ENCODE measurements at regions not wholly inside any gene's neighbourhood (a gene's known extent, or its start where the extent isn't known, plus 50 kb on each side); places are given as distances from the start of the nearest gene placed in this dataset.

DNA sequence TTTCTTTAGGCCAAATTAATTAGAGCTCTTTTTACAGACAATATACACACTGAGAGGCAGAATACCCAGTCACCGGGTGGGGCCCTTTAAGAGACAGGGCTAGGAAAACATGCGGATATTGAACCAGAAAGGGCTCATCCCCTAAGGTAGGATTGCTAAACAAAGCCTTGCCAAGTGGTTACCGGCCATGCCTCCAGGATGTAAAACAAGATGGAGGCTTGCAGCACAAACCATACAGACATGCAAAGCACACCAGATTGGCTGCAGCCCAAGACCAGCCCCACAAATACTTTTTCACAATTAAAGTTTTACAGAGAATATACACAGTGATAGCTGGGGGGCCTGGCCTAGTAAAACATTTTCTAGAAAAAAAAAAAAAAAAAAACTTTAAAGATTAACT, 210.0 kb downstream of the KLHL4 start:
- DNase-seq (ENCODE audit: low spot score) = no peak

DNA sequence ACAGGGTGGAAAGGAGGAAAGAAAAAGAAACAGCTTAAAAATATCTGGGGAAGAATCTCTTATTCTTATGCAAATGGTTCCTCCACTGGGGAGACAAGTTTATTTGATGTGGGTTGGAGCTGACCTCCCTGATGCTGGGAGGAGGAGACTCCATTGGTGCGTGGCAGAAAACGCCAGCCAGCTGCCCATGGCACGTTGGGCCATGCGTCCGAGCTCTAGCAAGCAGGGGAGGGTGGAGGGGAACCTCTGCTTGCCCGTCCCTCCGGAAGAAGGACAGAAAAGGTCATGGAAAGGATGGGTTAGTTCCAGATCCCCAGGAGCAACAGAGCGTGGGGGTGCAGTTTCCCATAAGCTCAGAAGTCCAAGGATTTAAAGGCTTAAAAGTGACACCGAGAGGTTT, 210.4 kb downstream of the KLHL4 start:
- DNase-seq (ENCODE audit: low spot score) = no peak

DNA sequence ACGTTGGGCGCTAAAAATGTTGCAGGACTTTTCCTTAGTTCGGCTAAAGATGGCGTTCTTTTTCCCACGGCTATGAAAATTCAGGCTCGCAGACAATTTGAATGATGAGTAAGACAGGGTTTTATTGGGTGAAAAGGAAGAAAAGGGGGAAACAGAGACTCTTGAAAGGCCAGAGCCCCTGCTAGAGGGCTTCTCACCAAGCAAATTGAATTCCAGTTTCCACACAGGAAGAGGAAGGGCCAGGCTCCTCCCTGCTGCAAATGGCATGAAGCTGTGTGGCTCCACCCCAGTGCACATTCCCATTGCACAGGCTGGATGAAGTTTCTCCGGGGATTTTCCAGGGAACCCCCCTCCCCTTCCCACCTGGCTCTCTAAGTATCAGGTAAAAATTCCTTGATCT, 210.9 kb downstream of the KLHL4 start:
- no peak for DNase-seq (ENCODE audit: low spot score)

DNA sequence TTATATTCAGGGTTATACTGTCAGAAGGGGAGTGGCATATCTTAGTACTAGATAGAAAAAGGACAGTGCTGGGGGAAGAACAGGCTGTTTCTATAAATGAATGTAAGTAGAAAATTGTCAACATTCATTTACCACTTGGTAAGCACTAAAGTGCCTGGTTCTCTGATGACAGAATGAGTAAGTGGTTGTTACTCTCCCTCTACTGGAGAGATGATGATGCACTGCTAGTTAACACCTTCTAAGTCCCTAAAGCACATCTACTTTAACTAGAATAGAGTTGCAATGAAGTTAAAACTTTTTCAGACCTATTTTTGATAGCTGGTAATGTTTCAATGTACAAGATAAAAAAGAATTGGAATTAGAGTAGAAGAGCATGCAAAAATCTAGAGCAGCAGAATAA, 214.5 kb downstream of the KLHL4 start:
- DNase-seq (ENCODE audit: low spot score) = no peak

DNA sequence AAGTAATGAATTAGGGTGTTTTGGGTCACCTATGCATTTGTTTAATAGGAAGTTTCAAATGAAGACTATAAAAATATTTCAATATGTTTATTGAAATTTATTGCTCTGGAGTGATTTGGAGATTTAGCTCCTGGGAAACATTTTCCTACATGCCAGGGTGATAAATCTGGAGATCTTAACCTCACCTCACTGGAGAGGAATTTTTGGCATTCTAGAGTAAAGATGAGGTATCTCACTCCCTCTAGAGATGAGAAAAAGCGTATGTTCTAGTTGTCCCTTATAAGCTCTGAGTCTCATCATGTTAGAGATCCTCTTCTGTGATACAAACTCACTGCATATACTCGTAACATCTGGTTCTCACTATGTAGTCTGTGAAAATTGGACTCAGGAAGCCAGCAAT, 219.0 kb downstream of the KLHL4 start:
- DNase-seq (ENCODE audit: low spot score) = no peak

DNA sequence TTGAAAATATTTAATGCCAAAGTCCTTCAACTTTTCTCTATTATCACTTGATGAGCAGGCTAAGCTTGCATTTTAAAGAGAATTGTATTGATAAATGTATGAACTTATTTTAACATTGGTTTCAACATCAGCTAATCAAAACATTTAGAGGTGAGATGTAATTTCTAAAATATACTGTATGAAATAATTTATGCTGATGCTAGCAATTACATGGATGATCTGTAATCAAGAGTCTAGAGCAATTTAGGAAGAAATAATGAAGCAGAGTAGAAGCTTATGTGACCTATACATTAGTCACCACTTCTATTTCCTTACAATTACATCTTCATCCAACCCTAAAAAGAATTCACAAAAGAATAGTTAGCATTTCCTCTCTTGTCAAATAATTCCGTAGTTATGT, 226.8 kb downstream of the KLHL4 start:
- no peak for DNase-seq (ENCODE audit: low spot score)

DNA sequence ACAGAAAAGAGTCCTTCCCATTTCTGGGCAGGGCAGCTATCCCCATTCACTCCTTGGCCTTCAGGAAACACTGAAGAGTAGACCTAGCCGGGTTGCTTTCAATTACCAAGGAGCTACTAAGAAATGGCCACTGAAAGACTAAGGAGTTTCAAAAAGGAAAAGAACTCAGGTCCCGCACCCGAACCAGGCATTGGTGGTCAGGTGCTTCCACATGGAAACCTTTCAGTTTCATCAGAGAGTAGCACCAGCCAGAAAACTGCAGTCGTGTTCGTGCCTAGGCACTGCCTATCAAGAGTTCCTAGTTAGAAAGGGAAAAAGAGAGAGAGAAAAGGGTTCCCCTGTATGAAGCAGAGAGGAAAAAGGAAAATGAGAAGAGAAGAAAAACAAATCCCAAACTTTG, 237.9 kb downstream of the KLHL4 start:
- DNase-seq (ENCODE audit: low spot score) = no peak

DNA sequence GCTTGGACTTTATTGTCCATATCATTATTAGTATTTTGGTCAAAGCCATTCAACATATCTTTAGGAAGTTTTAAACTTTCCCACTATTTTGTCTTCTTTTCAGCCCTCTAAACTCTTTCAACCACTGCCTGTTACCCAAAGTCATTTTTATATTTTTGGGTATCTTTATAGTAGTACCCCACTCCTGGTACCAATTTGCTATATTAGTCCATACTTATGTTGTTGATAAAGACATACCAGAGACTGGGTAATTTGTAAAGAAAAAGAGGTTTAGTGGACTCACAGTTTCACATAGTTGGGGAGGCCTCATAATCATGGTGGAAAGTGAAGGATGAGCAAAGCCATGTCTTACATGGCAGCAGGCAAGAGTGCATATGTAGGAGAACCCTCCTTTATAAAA, 271.4 kb downstream of the KLHL4 start:
- DNase-seq (ENCODE audit: low spot score) = no peak

DNA sequence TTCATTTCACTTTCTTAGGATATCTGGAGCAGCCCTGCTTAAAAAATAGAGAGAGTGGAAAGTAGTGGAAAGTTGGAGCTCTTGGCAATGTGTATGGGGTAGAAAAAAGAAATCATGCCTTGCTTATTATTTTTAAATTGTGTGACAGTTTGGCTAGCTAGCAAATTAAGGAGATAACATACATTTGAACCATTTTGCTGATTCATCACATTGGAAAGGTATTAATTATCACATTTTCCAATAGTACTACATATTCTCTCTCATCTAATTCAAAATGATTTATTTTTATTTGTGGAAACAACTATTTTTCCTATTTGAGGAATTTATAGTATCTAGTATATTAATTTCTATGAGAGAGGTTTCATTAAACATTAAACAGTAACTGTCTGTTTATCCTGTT, 280.4 kb downstream of the KLHL4 start:
- no peak for DNase-seq (ENCODE audit: low spot score)

DNA sequence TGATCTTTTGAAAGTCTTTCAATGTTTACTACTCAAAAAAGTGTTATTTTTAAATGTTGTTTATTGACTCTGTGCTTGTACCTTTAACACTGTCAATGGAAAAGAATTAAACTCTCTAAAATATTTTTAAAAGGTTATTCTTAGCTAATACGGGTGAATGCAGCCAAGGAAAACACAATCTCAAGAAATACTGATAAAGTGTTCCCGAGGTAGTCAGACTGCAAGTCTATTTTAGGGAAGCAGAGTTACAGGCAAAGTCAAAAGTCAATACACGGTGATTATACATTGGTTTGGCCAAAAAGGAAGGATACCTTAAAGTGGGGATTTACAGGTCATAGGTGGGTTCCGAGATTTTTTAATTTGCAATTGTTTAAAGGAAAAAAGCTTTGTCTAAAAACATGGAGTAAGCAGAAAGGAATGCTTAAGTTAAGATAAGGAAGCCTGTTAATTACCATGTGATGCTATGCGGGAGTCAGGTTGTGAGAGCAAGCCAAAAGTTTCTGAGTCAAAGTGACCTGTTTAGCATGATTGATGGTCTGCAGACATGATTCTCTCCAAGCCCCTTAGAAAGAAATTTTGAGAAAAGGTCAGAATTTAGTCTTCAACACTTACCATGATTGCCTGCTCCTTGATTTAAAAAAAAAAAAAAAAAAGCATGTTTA, 288.4 kb downstream of the KLHL4 start:
- no peak for DNase-seq (ENCODE audit: low spot score)

DNA sequence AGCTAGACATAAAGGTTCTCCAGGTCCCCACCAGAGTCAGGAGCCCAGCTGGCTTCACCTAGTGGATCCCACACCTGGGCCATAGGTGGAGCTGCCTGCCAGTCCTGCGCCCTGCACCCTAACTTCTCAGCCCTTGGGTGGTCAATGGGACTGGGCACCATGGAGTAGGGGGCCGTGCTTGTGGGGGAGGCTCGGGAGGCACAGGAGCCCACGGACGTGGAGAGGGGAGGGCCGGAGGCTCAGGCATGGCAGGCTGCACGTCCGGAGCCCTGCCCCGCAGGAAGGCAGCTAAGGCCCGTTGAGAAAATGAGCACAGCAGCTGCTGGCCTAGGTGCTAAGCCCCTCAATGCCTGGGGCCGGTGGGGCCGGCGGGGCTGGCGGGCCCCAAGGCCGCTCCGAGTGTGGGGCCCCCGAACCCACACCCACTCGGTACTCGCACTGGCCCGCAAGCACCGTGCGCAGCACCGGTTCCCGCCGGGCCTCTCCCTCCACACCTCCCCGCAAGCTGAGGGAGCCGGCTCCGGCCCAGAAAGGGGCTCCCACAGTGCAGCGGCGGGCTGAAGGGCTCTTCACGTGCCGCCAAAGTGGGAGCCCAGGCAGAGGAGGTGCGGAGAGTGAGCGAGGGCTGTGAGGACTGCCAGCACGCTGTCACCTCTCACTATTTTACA, 291.1 kb downstream of the KLHL4 start:
- no peak for DNase-seq (ENCODE audit: low spot score)

DNA sequence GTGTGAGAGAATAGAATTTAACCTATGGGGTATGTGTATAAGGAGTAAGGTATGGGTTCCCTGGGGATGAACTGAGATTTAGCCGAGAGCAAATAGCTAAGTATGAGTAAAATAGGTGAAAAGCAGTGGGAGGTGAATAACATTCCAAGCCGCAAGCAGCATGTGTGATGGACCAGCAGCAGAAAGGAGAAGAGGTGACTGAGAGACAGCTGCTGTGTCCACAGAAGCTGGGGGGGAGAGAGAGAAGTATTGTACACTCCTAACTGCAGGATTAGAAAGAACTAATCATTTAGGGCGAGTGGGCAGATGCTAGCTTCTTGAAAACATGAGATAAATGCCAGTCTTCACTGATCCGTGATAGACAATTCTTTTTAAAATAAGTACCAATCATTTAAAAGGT, 296.0 kb downstream of the KLHL4 start:
- no peak for DNase-seq (ENCODE audit: low spot score)

DNA sequence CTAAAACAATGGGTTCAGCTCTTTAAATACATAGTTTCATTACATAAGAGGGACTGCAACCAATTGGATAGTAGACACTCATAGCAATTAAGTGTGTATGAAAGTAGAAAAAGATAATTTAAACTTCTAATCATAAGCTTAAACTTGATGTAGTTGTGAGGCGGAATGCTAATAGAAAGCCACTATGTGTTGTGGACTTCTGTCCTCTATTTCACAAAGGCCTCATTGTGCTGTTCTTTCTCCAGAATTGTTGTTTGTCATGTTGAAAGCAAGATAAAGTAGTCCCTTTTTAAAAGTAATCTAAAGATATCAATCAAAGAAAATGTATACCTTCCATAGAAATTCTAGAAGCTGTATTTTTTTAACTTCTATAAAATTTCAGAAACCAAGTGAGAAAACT, 329.4 kb downstream of the KLHL4 start:
- no peak for DNase-seq (ENCODE audit: low spot score)

DNA sequence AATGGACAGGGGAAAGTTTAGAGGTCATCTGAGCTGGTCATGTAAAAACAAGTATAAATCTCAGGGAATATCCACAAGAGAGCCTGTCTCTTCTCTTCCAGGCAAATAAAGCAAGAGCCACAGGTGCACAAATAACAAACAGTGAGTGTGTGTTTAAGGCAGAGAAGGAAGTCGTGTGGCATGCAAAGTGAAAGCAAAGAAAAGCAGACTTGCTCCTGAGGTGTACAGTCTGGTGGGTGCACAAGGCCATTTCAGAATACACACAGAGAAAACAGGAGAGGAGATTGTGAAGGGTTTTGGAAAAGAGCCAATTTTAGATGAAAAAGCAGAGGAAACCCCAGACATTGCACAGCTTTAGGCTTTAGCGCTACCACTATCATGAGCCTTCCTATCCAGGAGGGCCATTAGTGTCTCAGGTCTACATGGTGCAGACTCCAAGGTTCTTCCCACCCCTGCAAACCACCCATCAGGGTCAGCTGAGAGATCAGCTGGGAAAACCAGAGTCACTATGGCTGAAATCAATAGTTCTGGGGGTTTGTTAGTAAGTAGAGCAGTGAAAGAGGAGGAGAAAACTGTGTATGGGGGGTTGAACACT, 355.8 kb downstream of the KLHL4 start:
- no peak for DNase-seq (ENCODE audit: low spot score)

DNA sequence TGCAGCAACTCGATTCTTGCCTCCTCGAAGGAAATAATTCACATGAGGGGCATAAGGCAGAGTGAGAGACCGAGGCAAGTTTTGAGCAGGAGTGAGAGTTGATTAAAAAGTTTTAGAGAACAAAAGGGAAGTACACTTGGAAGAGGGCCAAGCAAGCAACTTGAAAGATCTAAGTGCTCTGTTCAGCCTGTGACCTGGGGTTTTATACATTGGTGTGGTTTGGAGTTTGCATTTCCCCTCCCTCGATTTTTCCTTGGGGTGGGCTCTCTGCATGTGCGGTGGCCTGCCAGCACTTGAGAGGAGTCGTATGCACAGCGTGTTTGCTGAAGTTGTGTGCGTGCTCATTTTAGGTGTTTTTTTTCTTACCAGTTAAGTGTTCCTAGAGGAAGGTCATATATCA, 356.4 kb downstream of the KLHL4 start:
- no peak for DNase-seq (ENCODE audit: low spot score)

DNA sequence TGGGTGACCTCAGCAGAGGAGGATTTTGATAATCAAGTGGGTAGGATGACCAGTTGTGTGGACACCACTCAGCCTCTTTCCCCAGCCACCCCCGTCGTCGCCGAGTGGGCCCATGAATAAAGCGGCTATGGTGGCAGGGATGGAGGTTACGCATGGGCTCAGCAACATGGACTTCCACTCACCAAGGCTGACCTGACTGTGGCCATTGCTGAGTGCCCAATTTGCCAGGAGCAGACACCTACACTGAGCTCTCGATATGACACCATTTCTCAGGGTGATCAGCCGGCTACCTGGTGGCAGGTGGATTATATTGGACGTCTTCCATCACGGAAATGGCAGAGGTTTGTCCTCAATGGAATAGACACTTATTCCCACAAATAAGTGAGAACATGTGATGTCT, 361.3 kb downstream of the KLHL4 start:
- DNase-seq (ENCODE audit: low spot score) = no peak

DNA sequence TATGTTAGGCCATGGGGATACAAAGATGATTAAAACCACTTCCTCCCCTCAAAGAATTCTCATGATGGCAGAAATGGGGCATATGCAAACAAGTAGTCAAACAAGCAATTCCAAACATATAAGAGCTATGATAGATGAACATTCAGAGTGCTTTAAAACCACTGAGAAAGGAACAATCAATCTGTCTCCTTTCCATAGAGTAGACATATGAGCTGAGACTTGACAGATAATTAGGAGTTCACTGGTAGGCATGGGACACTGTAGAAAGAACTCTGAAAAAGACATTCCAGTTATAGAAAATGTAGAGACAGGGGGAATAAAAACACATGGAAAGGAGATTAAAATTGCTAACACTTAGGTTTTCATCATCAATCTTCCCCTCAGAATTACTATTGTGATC, 372.8 kb downstream of the KLHL4 start:
- DNase-seq (ENCODE audit: low spot score) = no peak

DNA sequence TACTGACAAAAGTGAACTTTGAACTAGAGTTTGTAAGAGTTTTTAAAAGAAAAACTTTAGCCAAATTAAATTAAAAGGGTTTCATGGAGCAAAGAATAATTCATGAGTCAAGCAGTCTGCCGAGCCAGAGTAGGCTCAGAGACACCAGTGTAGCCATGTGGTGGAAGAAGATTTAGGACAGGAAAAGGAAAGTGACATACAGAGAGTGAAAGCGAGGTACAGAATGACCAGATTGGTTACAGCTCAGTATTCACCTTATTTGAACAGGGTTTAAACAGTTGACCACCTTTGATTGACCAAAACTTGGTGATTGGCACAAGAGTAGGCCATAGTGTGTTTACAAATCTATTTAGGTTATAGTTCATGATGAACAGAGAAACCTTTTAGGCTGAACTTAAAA, 377.8 kb downstream of the KLHL4 start:
- DNase-seq (ENCODE audit: low spot score) = no peak

DNA sequence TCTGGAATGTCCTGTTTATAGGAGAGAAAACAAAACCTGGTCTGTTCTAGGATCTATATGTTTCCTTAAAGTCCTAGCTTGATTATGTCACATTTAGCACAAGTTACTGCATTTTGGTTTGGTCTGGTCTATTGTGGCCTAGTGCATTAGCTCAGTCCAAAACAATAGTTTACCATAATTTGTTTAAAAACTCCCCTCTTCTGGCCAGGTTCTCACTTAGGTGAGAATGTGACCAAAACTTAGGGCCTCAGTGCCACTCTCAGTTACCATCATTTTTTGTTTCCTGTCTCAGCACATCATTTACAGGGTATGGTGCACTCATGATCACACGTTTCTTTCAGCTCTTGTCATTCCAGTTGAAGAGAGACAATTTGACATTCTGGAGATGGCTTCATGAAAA, 378.5 kb downstream of the KLHL4 start:
- no peak for DNase-seq (ENCODE audit: low spot score)

DNA sequence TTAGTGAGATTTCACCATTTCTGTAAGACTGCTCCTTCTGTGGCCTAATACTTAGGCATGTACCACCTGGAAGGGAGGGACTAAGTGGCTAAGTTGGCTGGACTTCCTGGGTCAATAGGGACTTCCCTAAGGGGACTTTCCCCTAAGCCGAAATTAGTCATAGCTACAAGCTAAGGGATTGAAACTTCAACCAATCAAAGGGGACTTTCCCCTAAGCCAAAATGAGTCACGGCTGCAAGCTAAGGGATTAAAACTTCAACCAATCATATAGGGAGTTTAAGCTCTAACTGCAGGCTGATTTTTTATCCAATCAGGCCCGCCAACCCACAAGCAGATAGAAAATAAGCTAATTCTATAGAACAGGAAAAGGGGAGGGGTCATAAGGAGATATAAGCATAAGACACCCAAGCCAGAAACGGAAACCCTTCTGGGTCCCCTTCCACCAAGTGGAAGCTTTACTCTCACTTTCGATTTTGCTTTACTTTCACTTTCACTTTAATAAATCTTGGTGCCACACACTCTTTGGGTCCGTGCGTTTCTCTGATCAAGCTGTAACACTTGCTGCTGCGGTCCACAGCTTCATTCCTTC, 382.8 kb downstream of the KLHL4 start:
- no peak for DNase-seq (ENCODE audit: low spot score)

DNA sequence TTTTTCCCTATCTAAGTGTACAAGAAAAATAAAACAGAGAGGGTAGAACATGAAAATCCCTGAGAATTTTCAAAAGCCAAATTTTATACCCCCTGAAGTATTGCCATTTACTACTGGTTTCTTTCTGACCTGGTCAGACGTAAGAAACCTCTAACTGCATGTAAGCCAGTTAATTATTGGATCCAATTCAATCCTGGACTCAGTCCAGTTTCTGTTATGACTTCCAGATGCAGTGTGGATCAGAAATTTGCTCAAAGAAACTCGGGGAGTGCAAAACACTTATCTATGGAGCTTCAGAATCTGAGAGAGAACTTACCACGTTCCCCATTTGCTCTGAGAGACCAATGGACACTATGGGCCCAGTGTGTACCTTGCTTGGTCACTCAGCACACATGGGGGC, 383.5 kb downstream of the KLHL4 start:
- no peak for DNase-seq (ENCODE audit: low spot score)

DNA sequence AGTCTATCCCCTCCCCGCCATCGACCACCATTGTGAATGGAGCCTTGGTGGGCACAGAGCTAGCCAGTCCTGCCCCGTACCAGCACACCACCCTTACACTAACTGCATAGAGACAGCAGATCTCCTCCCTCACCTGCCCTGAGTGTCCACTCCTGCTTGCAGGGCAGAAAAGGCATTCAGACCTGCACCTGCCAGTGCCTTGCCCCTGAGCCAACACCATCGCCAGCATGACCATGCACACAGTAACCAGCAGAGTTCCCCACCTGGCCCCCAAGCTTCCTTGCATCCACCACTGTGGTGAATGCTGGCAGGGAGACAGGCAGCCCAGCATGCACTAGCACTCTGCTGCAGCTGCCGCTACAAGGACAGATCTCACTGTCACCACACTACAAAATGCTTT, 397.1 kb downstream of the KLHL4 start:
- DNase-seq (ENCODE audit: low spot score) = no peak

DNA sequence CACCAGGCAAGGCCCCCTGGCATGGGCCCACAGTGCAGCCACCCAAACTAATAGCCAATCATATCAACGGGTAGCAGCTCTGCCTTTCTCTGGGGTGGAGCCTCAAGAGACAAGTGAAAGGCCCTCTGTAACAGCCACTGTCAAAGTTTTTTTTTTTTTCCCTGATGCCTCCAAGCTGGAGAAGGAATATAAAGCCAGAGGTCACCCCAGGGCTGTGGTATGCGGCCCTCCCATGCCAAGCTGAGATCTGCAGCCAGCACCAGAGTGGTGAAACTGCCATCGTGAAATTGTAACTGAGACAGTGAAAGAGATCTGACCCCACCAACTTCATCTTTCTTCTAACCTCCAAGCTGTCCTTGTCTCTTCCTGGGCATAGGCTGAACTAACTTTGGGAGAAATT, 407.0 kb downstream of the KLHL4 start:
- no peak for DNase-seq (ENCODE audit: low spot score)

DNA sequence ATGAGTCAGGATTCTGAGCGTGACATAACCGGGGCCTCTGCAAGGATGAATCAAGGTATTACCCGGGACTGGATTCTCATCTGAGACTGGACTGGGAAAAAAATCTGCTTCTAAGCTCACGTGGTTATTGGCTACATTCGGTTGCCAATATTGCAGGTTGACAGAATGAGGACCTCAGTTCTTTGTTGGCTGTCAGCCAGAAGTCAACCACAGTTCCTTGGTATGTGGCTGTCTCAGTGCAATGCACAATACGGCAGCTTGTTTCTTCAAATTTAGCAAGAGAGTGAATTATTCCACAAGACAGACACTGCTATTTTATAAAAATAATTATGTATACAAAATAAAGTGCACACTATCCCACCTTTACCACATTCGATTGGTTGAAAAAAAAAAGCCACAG, 424.2 kb downstream of the KLHL4 start:
- DNase-seq (ENCODE audit: low spot score) = no peak
